ENCODE measurements at regions not wholly inside any gene's neighbourhood (a gene's known extent, or its start where the extent isn't known, plus 50 kb on each side); places are given as distances from the start of the nearest gene placed in this dataset.

- Histone ChIP-seq H3K9me2 (ENCODE audit: low read depth, low read length) (no peaks in the 10 kb centered on the region), H3K27me3 (ENCODE audit: insufficient read depth, low read length) (no peaks in the 10 kb centered on the region), H4K20me1 (ENCODE audit: insufficient read depth, low read length) (no peaks in the 10 kb centered on the region), H3K4me2 (ENCODE audit: low read length) (no peak overlapping the region), H3F3A (ENCODE audit: insufficient read depth, low read length) (no peaks in the 10 kb centered on the region), H3K36me3 (ENCODE audit: insufficient read depth, low read length) (no peaks in the 10 kb centered on the region), H3K79me2 (ENCODE audit: insufficient read depth, low read length) (no peaks in the 10 kb centered on the region), H3K27ac (ENCODE audit: low read depth, low read length, poor library complexity, severe bottlenecking) (no peak overlapping the region), H3K4me1 (ENCODE audit: insufficient read depth, low read length, severe bottlenecking) (no peaks in the 10 kb centered on the region), H3K9me3 (ENCODE audit: low read length) (no peaks in the 10 kb centered on the region), H2AFZ (ENCODE audit: low read length) (no peak overlapping the region), H3K4me3 (ENCODE audit: low read depth, low read length, poor library complexity, severe bottlenecking) (no peak overlapping the region), H3K9ac (ENCODE audit: low read length) (no peak overlapping the region)
- TF ChIP-seq EZH2 (IDR thresholded peaks at IDR 0.05; ENCODE audit: borderline replicate concordance, low read length), result no peak
Measured at GRCh38 chr5:66252849-66253248, 108.7 kb downstream of the SREK1 start.

DNA sequence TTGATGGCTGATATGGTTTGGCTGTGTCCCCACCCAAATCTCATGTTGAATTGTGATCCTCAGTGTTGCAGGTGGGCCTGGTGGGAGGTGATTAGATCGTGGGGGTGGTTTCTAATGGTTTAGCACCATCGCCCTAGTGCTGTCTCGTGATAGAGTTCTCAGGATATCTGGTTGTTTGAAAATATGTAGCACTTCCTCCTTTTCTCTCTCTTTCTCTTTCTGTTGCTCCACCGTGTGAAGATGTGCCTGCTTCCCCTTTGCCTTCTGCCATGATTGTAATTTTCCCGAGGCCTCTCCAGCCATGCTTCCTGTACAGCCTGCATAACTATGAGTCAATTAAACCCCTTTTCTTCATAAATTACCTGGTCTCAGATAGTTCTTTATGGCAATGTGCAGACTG, 111.6 kb downstream of the SREK1 start:
- no peak overlapping the region for H2AFZ ChIP-seq (ENCODE audit: low read length)
- no peaks in the 10 kb centered on the region for H3K9me2 ChIP-seq (ENCODE audit: low read depth, low read length)

GRCh38 chr5:66273121-66273520, 129.0 kb downstream of the SREK1 start:
- Histone ChIP-seq H4K20me1 (ENCODE audit: insufficient read depth, low read length) (no peaks in the 10 kb centered on the region), H3K9ac (ENCODE audit: low read length) (no peak overlapping the region), H3K27me3 (ENCODE audit: insufficient read depth, low read length) (no peaks in the 10 kb centered on the region), H3K4me3 (ENCODE audit: low read depth, low read length, poor library complexity, severe bottlenecking) (no peak overlapping the region), H3K36me3 (ENCODE audit: insufficient read depth, low read length) (no peaks in the 10 kb centered on the region), H3K4me1 (ENCODE audit: insufficient read depth, low read length, severe bottlenecking) (no peaks in the 10 kb centered on the region), H3K4me2 (ENCODE audit: low read length) (no peak overlapping the region), H3K27ac (ENCODE audit: low read depth, low read length, poor library complexity, severe bottlenecking) (no peak overlapping the region), H3K9me2 (ENCODE audit: low read depth, low read length) (no peaks in the 10 kb centered on the region), H3K79me2 (ENCODE audit: insufficient read depth, low read length) (no peaks in the 10 kb centered on the region), H3F3A (ENCODE audit: insufficient read depth, low read length) (no peaks in the 10 kb centered on the region), H3K9me3 (ENCODE audit: low read length) (no peaks in the 10 kb centered on the region), H2AFZ (ENCODE audit: low read length) (no peak overlapping the region)
- TF ChIP-seq CTCF (IDR thresholded peaks at IDR 0.05; ENCODE audit: low read length), result no peak
- no peak for TF ChIP-seq EZH2 (IDR thresholded peaks at IDR 0.05; ENCODE audit: borderline replicate concordance, low read length)

More for the DNA sequence above, 111.6 kb downstream of the SREK1 start:
- Histone ChIP-seq H3K4me1 (ENCODE audit: insufficient read depth, low read length, severe bottlenecking) (no peaks in the 10 kb centered on the region), H3K9me3 (ENCODE audit: low read length) (no peaks in the 10 kb centered on the region), H3F3A (ENCODE audit: insufficient read depth, low read length) (no peaks in the 10 kb centered on the region), H3K27ac (ENCODE audit: low read depth, low read length, poor library complexity, severe bottlenecking) (no peak overlapping the region), H3K27me3 (ENCODE audit: insufficient read depth, low read length) (no peaks in the 10 kb centered on the region), H3K36me3 (ENCODE audit: insufficient read depth, low read length) (no peaks in the 10 kb centered on the region), H3K9ac (ENCODE audit: low read length) (no peak overlapping the region), H4K20me1 (ENCODE audit: insufficient read depth, low read length) (no peaks in the 10 kb centered on the region), H3K4me2 (ENCODE audit: low read length) (no peak overlapping the region), H3K4me3 (ENCODE audit: low read depth, low read length, poor library complexity, severe bottlenecking) (no peak overlapping the region), H3K79me2 (ENCODE audit: insufficient read depth, low read length) (no peaks in the 10 kb centered on the region)
- TF ChIP-seq EZH2 (IDR thresholded peaks at IDR 0.05; ENCODE audit: borderline replicate concordance, low read length) (no peak), CTCF (IDR thresholded peaks at IDR 0.05; ENCODE audit: low read length) (no peak)

DNA sequence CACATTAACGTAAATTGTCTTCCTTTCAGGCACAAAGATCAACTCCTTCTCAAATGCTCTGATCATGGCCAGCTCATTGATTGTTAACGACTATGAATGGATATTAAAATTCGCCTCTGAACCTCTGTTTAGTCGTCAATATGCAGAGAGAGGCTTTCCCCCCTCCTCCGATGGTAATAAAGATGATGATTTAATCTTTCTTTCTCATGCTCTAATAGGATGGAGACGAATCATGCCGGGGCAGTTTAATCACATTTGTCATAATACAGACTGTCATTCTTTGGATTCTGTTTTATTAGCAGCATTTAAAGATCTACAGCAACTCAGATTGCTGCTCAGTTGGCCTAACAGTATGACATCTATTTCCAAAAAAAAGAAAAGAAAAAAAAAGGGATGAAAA, 132.9 kb downstream of the SREK1 start:
- Histone ChIP-seq H3K9me2 (ENCODE audit: low read depth, low read length) (no peaks in the 10 kb centered on the region), H4K20me1 (ENCODE audit: insufficient read depth, low read length) (no peaks in the 10 kb centered on the region), H3K27me3 (ENCODE audit: insufficient read depth, low read length) (no peaks in the 10 kb centered on the region), H3F3A (ENCODE audit: insufficient read depth, low read length) (no peaks in the 10 kb centered on the region), H3K36me3 (ENCODE audit: insufficient read depth, low read length) (no peaks in the 10 kb centered on the region), H3K4me3 (ENCODE audit: low read depth, low read length, poor library complexity, severe bottlenecking) (no peak overlapping the region), H3K4me2 (ENCODE audit: low read length) (no peak overlapping the region), H2AFZ (ENCODE audit: low read length) (no peak overlapping the region), H3K27ac (ENCODE audit: low read depth, low read length, poor library complexity, severe bottlenecking) (no peak overlapping the region), H3K79me2 (ENCODE audit: insufficient read depth, low read length) (no peaks in the 10 kb centered on the region), H3K9me3 (ENCODE audit: low read length) (no peaks in the 10 kb centered on the region), H3K4me1 (ENCODE audit: insufficient read depth, low read length, severe bottlenecking) (no peaks in the 10 kb centered on the region), H3K9ac (ENCODE audit: low read length) (no peak overlapping the region)
- no peak for TF ChIP-seq CTCF (IDR thresholded peaks at IDR 0.05; ENCODE audit: low read length)
- no peak for TF ChIP-seq EZH2 (IDR thresholded peaks at IDR 0.05; ENCODE audit: borderline replicate concordance, low read length)
